COLO829 (cell line): ENCODE measurements at regions not wholly inside any gene's neighbourhood (a gene's known extent, or its start where the extent isn't known, plus 50 kb on each side); places are given as distances from the start of the nearest gene placed in this dataset.

ENCODE experiments used
- DNase-seq: peaks from one replicate; pipeline ENCODE4 v3.0.0; 2012; ENCODE audit warnings: low spot score

- DNase-seq: no peak
Measured at GRCh38 chr17:79191270-79191934, 116.8 kb downstream of the ENGASE start.

DNA sequence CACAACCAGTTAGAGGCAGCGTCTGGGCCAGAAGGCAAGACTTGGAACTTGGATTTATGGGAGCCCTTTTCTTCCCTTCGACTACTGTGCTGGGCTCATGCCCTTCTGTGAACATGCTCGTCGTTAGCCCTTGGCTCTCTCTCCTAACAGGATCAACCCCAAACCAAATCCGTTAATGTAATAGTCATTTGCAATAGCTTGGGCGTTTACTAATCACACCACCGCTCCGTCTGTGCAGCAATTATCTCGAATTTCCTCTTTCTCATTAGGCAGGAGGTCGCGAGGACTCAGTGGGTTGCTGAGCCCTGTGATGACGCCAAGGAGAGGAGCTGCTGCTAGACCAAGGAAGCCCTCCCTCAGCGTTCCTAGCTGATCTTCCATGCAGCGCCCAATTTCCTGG is 114.7 kb downstream of the ENGASE start:
- DNase-seq: no peak

DNA sequence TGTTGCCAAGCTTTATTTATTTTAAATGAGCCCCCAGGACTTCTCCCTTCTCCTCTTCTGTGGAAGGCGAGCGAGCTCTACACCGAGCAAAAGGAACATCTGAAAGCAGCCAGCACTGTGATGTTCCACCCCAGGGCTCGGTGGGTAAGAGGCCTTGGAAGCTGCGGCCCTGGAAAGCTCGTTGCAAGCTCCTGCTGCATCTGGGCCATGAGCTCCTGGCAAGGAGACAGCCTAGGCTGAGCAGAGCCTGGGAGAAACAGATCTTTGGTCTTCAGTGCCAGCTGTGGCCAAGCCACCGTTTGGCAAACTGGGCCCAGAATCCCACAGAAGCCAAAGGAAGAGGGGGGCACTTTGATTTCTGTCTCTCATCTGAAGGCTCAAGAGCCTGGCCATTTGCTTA is 114.1 kb downstream of the ENGASE start:
- DNase-seq: no peak

- DNase-seq: peak; percentile 28
Measured at GRCh38 chr17:79188048-79188447, 113.4 kb downstream of the ENGASE start.

DNA sequence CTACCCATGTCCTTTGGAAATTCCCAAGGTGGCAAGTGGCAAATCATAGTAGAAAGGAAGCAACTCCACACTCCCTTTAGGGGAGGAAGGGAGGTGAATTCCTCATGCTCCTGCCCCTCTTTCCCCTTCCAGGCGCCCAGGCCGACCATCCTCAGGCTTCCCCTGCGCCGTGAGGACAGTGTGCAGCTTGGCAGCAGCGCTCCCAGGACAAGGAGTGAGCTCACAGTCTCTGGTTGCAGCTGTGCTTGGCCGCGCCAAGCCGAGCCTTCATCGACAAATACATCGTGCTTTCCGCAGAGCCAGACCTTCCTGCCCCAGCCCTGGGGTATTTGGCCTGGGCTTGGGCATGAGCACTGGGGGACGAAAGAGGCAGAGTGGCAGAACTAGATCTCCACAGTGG is 112.6 kb downstream of the ENGASE start:
- DNase-seq: no peak

DNA sequence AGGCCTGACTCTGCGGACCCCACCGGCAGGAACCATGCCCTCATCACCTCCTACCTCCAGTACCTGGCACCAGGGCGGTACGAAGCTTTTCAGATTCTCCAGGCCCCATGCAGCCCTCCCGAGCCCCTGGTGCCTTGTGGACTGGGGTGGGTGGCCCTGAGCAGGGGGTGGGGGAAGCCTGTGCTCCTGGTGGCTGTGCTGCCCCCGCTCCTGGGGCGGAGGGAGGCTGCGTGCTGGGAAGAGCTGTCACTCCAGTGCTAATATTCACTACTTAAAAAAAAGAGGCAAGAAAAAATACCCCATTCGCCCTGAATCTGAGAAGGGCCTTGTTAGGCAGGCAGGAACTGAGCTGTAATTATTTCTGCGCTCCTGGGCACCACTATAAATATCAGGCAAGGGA is 111.8 kb downstream of the ENGASE start:
- no peak for DNase-seq

DNA sequence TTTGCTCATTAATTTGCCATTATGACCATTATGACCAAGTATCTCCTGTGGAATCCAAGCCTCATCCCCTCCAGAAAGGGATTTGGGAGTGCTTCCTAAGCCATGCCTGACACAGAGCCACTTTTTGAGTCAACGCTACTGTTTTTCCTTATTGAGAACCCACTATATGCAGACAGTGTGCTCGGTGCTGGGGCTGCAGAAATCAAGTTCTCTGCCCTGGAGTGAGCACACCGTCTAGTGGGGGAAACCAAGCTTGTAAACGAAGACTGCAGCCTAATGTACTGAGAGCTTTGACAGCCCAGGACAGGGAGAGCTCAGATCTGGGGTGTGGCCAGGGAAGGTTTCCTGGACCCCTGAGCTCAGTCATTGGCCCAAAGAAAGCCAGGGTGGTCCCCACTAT is 111.0 kb downstream of the ENGASE start:
- no peak for DNase-seq

GRCh38 chr17:79184219-79184618 is 109.6 kb downstream of the ENGASE start:
- no peak for DNase-seq

DNA sequence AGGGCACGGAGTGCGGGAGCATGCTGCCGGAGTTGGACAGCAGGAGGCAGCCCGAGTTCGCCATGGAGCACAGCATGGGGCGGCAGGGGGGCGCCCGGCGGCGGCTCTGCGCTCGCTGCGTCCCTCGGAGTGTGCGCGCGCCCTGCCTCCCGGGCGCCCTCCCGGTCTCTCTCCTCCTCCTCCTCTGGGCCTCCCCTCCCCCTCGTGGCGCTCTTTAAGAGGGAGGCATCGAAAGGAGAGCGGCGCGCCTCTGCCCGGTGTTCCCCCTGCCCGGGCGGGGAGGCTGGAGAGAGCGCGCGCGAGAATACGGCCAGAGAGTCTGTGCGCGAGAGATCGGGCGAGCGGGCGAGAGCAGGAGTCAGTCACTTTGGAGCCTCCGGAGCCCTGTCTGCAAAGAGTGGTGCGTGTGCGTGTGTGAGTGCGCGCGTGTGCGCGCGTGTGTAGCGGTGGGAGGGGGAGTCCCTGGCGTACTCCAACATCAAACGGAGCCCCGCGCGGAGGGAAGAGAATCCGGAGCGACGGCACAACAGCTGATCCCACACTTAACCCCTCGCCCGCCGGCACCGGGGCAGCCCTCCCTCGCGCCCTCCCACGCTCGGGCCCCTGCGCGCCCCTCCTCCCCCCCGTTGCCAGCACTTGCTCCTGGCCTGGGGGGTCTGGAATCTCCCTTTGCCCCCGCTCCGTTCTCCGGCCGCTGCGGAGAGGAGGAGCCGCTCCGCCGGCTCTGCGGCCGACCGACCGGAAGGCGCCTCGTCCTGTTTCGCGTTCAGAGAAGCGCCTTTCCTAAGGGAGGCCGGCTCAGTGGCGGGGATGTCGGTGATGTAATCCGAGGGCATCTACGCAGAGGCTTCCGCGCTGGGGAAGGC is 108.9 kb downstream of the ENGASE start:
- no peak for DNase-seq

GRCh38 chr17:79183043-79183292 is 108.3 kb downstream of the ENGASE start:
- no peak for DNase-seq

GRCh38 chr17:79182176-79183042 is 107.8 kb downstream of the ENGASE start:
- no peak for DNase-seq

- no peak for DNase-seq
Measured at GRCh38 chr17:79180358-79181005, 105.9 kb downstream of the ENGASE start.

DNA sequence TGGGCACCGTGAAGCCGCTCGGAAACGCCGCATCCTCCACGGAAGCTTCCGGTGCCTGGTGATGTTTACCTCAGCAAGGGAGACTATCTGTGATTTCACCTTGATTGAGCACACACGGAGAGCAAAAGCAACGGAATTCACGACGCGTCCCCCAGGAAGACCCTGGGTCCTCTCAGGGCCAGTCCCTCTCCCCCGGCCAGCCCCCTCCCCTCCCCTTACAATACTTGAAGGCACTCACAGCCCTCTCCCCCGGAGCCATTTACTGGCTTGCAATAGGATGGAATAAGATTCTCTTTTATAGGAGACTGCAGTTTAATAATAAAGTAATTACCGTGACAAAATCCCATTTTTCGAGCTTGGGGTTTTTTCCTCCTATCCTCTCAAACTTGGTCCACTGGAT is 104.7 kb downstream of the ENGASE start:
- no peak for DNase-seq

- no peak for DNase-seq
Measured at GRCh38 chr17:79177877-79178276, 103.3 kb downstream of the ENGASE start.

- no peak for DNase-seq
Measured at GRCh38 chr17:79176792-79177601, 102.4 kb downstream of the ENGASE start.

GRCh38 chr17:79174905-79175856 is 100.6 kb downstream of the ENGASE start:
- no peak for DNase-seq

- DNase-seq: no peak
Measured at GRCh38 chr17:79174193-79174765, 99.7 kb downstream of the ENGASE start.

- no peak for DNase-seq
Measured at GRCh38 chr17:79171188-79171587, 96.6 kb downstream of the ENGASE start.

DNA sequence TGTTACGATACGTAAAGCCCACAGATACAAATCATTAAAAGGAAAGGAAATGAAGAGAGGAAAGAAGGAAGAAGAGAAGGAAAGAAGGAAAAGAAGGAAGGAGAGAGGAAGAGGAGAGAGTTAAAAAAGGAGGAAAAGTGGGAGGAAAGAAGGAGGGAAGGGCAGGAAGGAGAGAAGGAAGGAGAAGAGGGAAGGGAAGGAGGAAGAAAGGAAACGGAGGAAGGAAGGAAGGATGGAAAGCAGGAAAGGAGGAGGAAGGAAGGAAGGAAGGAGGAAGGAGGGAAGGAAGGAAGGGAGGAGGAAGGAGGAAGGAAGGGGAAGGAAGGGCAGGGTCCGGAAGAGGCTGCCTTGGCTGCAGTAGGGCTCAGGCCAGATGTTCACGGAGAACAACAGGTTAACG is 95.2 kb downstream of the ENGASE start:
- no peak for DNase-seq

GRCh38 chr17:79169366-79169765 is 94.7 kb downstream of the ENGASE start:
- DNase-seq: no peak
